ENCODE measurements at regions not wholly inside any gene's neighbourhood (a gene's known extent, or its start where the extent isn't known, plus 50 kb on each side); places are given as distances from the start of the nearest gene placed in this dataset.
A peak's percentile ranks its signal among the peaks of the same experiment; 100 is the strongest.

DNA sequence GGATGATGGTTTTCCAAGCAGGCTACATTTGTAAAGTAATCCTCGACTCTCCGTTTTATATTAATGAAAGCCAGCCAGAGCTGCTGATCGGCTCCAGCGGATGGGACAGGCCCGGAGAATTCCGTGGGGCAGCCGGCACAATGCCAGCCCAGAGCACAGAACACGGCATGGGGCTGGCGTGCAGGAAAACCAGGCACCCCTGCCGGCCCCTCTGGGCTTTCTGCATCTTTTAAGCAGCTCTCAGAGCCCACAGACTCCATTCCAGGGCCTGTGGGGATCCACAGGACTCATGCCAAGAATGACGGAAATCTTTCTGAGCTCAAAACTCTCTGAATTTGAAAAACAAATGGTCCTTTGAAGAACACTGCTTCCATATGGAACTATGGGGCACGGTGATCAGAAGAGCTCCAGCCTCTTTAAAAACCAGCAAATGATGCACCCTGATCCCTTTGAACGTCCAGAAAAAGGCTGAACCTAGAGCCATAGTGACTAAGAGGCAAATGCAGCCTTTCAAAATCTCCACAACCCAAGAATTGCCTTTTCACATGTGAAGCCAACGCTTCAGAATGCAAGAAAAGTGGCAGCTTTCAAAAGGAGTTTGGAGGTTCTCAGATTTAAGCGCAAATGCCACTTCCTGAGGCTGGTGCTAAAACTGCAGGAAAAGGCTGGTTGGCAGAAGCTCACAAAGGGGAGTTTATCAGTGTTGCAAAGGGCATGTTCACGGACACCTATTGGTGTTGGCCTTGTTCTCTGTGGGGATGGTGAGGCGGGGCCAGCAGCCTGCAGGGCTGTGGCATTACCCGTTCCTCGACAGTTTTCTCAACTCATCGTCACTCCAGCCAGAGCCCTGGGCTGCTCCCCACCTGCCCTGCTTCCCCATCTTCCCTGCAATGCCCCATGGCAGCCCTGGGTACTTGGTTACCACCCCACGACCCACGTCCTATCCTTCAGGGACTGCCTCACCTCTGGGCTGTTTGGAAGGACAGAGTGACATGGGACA is 212.5 kb downstream of the CTTN start:
- no peak overlapping the region for H3K4me3 ChIP-seq
- peaks cover 16% of the 10 kb centered on the region for H3K9me3 ChIP-seq
- no peak overlapping the region for H3K9ac ChIP-seq
- H3K4me1 ChIP-seq, result peaks cover 25% of the 10 kb centered on the region
- TF ChIP-seq Cebpa-rat (IDR thresholded peaks at IDR 0.05), result no peak
- H4K20me1 ChIP-seq, result no peaks in the 10 kb centered on the region
- H3K27me3 ChIP-seq, result peaks cover 13% of the 10 kb centered on the region; the same call in 1 of the 2 replicates
- H3K36me3 ChIP-seq, result no peaks in the 10 kb centered on the region
- H3K27ac ChIP-seq, result no peak overlapping the region
- H3K4me2 ChIP-seq, result peak overlapping the region; percentile 36

DNA sequence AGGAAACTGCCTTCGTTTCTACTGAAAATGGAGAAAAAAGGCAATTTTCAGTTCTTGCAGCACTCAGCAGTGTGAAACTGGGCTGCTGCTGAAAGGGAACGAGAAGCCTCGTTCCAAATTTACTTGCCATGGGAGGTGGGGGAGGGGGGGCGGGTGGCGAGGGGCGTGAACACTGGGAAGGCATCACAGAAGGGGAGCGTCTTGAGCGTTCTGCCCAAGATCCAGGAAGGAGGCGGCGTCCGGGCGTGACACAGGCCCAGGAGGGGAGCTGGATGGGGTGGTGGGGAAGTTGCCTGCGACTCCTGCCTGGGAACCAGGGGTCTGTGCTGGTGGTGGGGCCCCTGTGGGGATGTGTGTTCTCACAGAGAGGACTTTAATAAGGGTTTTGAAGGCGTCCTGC is 213.5 kb downstream of the CTTN start:
- H3K4me2 ChIP-seq, result no peak overlapping the region
- H3K36me3 ChIP-seq, result no peaks in the 10 kb centered on the region
- no peak for TF ChIP-seq Cebpa-rat (IDR thresholded peaks at IDR 0.05)
- H4K20me1 ChIP-seq, result no peaks in the 10 kb centered on the region
- H3K4me1 ChIP-seq, result peaks cover 22% of the 10 kb centered on the region
- H3K9me3 ChIP-seq, result peaks cover 20% of the 10 kb centered on the region
- H3K9ac ChIP-seq, result no peak overlapping the region
- no peak overlapping the region for H3K27ac ChIP-seq
- H3K27me3 ChIP-seq, result peaks cover 13% of the 10 kb centered on the region; the same call in 1 of the 2 replicates
- H3K4me3 ChIP-seq, result no peak overlapping the region

DNA sequence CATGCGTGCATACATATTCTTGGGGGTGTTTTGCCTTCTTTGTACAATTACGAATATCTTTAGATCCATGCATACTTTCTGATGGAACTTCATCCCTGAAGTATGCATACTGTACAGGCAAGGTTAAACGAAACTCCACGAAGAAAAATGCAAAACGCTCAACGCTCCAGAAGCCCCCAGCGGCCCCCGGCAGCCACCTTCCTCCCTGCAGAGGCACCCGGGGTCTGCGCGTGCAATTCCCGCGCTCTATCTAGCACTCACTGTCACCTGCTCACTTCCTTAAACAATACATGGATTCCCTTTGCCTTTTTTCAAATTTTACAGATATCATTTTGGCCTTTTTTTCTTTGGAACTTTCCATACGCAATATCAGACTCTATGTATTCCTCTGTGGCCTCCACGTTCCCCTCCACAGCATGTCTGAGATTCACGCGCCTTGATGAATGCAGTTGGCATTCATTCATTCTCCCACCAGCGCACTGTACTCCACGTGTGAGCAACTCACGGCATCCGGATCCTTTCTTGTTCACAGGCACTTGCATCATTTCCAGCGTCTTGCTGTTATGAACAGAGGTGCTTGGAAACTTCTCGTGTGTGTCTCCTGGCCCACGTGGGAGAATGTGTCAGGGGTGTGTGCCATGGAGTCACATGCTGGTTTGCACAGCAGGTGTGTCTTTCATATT is 214.3 kb downstream of the CTTN start:
- Histone ChIP-seq H4K20me1 (no peaks in the 10 kb centered on the region), H3K4me1 (peaks cover 26% of the 10 kb centered on the region), H3K4me2 (no peak overlapping the region), H3K27me3 (peaks cover 13% of the 10 kb centered on the region; the same call in 1 of the 2 replicates), H3K36me3 (no peaks in the 10 kb centered on the region), H3K27ac (no peak overlapping the region), H3K9me3 (peaks cover 20% of the 10 kb centered on the region), H3K9ac (no peak overlapping the region), H3K4me3 (no peak overlapping the region)
- no peak for TF ChIP-seq Cebpa-rat (IDR thresholded peaks at IDR 0.05)

DNA sequence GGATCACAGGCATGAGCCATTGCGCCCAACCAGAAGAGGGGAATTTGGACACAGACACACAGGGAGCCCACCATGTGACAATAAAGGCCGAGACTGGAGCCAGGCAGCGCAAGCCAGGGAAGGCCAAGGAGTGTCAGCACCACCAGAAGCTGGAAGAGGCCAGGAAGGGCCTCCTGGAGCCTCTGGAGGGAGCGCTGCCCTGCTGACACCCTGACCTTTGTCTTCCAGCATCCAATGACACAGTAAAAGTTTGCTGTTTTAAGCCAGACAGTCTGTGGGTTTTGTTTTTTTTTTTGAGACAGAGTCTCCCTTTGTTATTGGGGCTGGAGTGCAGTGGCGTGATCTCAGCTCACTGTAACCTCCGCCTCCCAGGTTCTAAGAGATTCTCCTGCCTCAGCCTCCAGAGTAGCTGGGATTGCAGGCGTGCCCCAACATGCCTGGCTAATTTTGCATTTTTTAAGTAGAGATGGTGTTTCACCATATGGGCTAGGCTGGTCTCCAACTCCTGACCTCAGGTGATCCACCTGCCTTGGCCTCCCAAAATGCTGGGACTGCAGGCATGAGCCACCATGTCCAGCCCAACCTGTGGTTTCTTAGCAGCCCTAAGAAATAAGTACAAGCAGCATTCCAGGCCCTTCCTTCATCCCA is 215.8 kb downstream of the CTTN start:
- Histone ChIP-seq H3K9ac (no peak overlapping the region), H3K4me2 (no peak overlapping the region), H3K9me3 (peaks cover 20% of the 10 kb centered on the region), H3K4me1 (peaks cover 33% of the 10 kb centered on the region), H3K27ac (no peak overlapping the region), H3K4me3 (no peak overlapping the region), H3K27me3 (peaks cover 13% of the 10 kb centered on the region; the same call in 1 of the 2 replicates), H4K20me1 (no peaks in the 10 kb centered on the region), H3K36me3 (no peaks in the 10 kb centered on the region)
- TF ChIP-seq Cebpa-rat (IDR thresholded peaks at IDR 0.05), result no peak

DNA sequence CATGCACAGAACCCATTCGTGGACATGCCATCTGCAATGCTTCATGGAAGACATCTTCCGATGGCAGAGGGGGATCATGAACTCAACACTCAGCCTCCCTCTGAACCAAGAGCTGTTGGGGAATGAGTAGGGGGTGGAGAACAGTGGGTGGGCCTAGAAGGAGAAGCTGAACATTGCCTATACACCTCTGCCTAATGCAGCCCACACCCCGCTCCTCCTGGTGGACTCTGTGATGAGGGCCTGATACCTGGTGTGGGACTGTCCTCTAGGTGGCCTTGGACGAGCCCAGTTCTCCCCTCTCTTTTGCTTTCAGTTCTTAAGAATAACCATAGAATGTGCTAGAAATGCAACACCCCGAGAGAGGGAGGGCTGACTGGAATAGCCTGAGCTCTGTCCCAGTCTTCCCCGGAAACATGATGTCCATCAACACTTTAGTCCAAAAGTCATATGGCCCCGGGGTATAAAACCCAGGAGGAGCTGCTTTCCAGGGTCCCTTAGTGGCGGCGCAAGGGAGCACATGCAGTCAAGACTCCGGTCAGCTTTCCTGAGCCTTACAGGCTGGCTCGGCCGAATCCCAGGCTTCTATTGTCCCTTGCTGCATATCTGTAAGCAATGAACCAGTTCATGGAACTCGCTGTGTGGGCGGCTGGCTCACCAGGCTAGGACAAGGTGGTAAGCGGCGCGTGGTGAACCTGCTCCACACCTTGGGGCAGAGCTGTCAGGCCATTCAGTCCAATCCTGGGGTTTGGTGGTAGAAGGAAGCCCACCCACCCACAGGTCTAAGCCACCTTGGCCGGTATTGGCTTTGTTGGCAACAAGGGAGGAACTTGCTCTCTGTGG is 216.9 kb downstream of the CTTN start:
- H3K27ac ChIP-seq, result no peak overlapping the region
- no peaks in the 10 kb centered on the region for H4K20me1 ChIP-seq
- H3K4me1 ChIP-seq, result peaks cover 33% of the 10 kb centered on the region
- no peak overlapping the region for H3K4me2 ChIP-seq
- no peaks in the 10 kb centered on the region for H3K36me3 ChIP-seq
- peaks cover 20% of the 10 kb centered on the region for H3K9me3 ChIP-seq
- H3K4me3 ChIP-seq, result no peak overlapping the region
- no peak for TF ChIP-seq Cebpa-rat (IDR thresholded peaks at IDR 0.05)
- peaks cover 13% of the 10 kb centered on the region; the same call in 1 of the 2 replicates for H3K27me3 ChIP-seq
- no peak overlapping the region for H3K9ac ChIP-seq

DNA sequence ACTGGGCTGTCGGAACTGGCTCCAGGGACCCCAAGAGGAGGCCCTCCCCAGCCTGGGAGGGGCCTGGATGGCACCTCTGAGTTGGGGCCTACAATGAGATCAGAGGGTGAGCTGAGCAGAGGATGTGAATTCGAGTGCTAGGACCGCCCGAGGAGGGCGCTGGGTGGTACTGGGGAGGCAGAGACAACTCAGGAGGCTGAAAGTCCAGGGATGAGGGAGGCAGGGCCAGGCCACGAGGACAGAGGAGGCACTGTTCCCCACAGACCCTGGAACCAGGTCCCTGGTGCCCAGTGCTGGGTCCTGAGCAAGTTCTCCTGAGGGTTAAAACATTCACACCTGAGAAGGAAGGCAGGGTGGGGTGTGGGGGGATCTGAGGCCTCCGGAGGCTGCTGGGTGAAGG is 218.0 kb downstream of the CTTN start:
- peaks cover 20% of the 10 kb centered on the region for H3K9me3 ChIP-seq
- peaks cover 3% of the 10 kb centered on the region; the same call in 1 of the 2 replicates for H3K27me3 ChIP-seq
- no peak overlapping the region for H3K9ac ChIP-seq
- H3K4me1 ChIP-seq, result peaks cover 23% of the 10 kb centered on the region
- no peak overlapping the region for H3K27ac ChIP-seq
- no peaks in the 10 kb centered on the region for H4K20me1 ChIP-seq
- H3K4me3 ChIP-seq, result no peak overlapping the region
- peak overlapping the region; percentile 70 for H3K4me2 ChIP-seq
- TF ChIP-seq Cebpa-rat (IDR thresholded peaks at IDR 0.05), result no peak
- H3K36me3 ChIP-seq, result no peaks in the 10 kb centered on the region

DNA sequence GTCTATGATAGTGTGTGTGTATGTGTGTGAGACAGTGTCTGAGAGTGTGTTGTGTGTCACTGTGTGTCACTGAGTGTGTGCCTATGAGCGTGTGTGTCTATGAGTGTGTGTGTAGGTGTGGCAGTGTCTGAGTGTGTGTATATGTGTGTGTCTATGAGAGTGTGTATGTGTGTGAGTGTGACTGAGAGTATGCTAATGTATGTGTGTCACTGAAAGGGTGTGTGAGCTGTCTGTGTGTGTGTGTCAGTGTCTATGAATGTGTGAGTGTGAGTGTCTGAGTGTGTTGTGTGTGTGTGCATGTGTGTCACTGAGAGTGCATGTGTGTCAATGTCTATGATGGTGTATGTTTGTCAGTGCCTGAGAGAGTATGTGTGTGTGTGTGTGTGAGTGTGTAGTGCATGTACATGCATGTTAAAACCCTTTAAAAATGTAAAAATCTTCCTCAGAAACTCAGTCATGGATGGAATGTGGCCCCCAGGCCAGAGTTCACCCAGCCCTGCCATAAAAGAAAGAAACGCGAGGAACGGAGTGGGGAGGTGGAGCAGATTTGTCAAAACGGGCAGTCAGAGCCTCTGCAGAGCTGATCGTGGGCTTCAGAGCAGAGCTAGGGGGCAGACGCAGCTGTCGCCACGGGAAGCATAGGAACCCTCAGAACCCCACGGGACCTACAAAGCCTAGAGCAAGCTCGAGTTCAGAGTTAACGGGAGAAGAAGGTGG is 218.8 kb downstream of the CTTN start:
- Histone ChIP-seq H4K20me1 (no peaks in the 10 kb centered on the region), H3K4me2 (peak overlapping the region; percentile 70), H3K4me3 (no peak overlapping the region), H3K27ac (no peak overlapping the region), H3K27me3 (no peaks in the 10 kb centered on the region), H3K9ac (no peak overlapping the region), H3K4me1 (peaks cover 22% of the 10 kb centered on the region), H3K36me3 (no peaks in the 10 kb centered on the region), H3K9me3 (peaks cover 20% of the 10 kb centered on the region)
- TF ChIP-seq Cebpa-rat (IDR thresholded peaks at IDR 0.05), result no peak

DNA sequence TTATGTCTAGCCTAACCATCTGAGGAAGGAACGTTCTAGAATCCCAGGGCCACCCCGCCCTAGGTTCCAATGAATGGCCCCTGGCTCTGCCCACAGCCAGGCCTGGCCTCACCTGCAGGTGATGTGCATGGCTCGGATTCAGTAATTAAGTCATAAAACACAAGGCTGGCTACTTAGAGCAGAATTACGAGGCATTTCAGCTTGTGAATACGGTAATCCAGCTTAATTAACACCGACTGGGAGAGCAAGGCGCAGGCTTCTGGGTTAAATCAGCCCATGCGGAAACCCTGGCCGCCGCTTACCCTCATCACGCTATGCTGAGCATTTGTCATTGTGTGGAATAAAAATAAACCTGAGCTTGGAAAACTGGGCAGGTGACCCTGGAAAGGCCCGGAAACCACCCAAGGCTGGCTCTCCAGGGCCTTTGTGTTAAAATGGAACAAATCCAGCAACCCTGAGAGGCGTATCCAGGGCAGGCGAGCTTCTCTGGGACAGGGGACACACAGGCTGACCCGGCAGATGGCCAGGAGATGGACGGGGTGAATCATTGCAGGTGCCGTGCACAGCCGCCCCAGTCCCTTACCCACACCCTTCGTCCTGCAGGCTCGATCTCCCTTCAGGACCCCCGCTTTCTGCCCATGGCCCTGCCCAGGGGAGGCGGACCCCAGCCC is 220.2 kb downstream of the CTTN start:
- Histone ChIP-seq H3K9me3 (peaks cover 20% of the 10 kb centered on the region), H3K4me1 (peaks cover 30% of the 10 kb centered on the region), H3K4me2 (no peak overlapping the region), H3K9ac (no peak overlapping the region), H4K20me1 (no peaks in the 10 kb centered on the region), H3K4me3 (no peak overlapping the region), H3K27ac (no peak overlapping the region), H3K27me3 (no peaks in the 10 kb centered on the region), H3K36me3 (no peaks in the 10 kb centered on the region)
- TF ChIP-seq Cebpa-rat (IDR thresholded peaks at IDR 0.05), result no peak

Measured in BLaER1 (cell line).